Bronchial epithelial cell (primary cell): ENCODE measurements at regions not wholly inside any gene's neighbourhood (a gene's known extent, or its start where the extent isn't known, plus 50 kb on each side); places are given as distances from the start of the nearest gene placed in this dataset.

Experiments used
- DNase-seq: peaks from one replicate; pipeline ENCODE4 v3.0.0-alpha.2; 2010; ENCODE audit warnings: low read depth
- FAIRE-seq: peaks from 2 replicates; lab custom pipeline; 2011; peaks lifted over from hg19 to GRCh38; lab: Jason Lieb, UNC
- H3K27me3 ChIP-seq: 2 replicates; pipeline ENCODE4 v1.5.1; 2011; ENCODE audit warnings: low read length; ENCODE audit not compliant: control insufficient read depth, insufficient read depth
- H3K36me3 ChIP-seq: 2 replicates; pipeline ENCODE4 v1.5.1; 2011; ENCODE audit warnings: low read length; ENCODE audit not compliant: control insufficient read depth, insufficient read depth
- H3K4me3 ChIP-seq: 2 replicates; pipeline ENCODE4 v1.5.1; 2011; ENCODE audit warnings: mild to moderate bottlenecking, low read depth, low read length, control low read depth
- CTCF ChIP-seq: IDR thresholded peaks from 2 replicates; pipeline ENCODE4 v1.5.1; 2011; ENCODE audit warnings: mild to moderate bottlenecking, moderate library complexity, low read length, control low read depth, inconsistent platforms; ENCODE audit not compliant: insufficient read depth, severe bottlenecking

- TF ChIP-seq CTCF = no peak
- no peaks in the 10 kb centered on the region for H3K27me3 ChIP-seq
- FAIRE-seq (no peak), DNase-seq (peak; percentile 5)
- no peaks in the 10 kb centered on the region for H3K36me3 ChIP-seq
- H3K4me3 ChIP-seq = no peak overlapping the region
These were observed 717.6 kb upstream of the MAP3K7 start for GRCh38 chr6:91304521-91304920.

- TF ChIP-seq CTCF = no peak
- FAIRE-seq = no peak
- no peak for DNase-seq
- H3K36me3 ChIP-seq = no peaks in the 10 kb centered on the region
- H3K27me3 ChIP-seq = no peaks in the 10 kb centered on the region
- no peak overlapping the region for H3K4me3 ChIP-seq
These were observed 716.5 kb upstream of the MAP3K7 start for GRCh38 chr6:91303326-91303725.

GRCh38 chr6:91299544-91300491 lies 712.9 kb upstream of the MAP3K7 start:
- no peak for FAIRE-seq
- no peak for TF ChIP-seq CTCF
- DNase-seq = no peak
- H3K27me3 ChIP-seq = no peaks in the 10 kb centered on the region
- H3K4me3 ChIP-seq = no peak overlapping the region
- H3K36me3 ChIP-seq = no peaks in the 10 kb centered on the region

GRCh38 chr6:91298543-91299145 lies 711.8 kb upstream of the MAP3K7 start:
- H3K4me3 ChIP-seq = no peak overlapping the region
- FAIRE-seq (no peak), DNase-seq (no peak)
- no peaks in the 10 kb centered on the region for H3K36me3 ChIP-seq
- no peaks in the 10 kb centered on the region for H3K27me3 ChIP-seq
- no peak for TF ChIP-seq CTCF

- DNase-seq = no peak
- H3K36me3 ChIP-seq = no peaks in the 10 kb centered on the region
- TF ChIP-seq CTCF = no peak
- H3K4me3 ChIP-seq = no peak overlapping the region
- FAIRE-seq = no peak
- H3K27me3 ChIP-seq = no peaks in the 10 kb centered on the region
These were observed 706.5 kb upstream of the MAP3K7 start for GRCh38 chr6:91293395-91293794.
